Uterus (tissue), 2 donors: ENCODE measurements at regions not wholly inside any gene's neighbourhood (a gene's known extent, or its start where the extent isn't known, plus 50 kb on each side); places are given as distances from the start of the nearest gene placed in this dataset.

Experiments used
- POLR2A ChIP-seq, 2 donors: fragments of 450-650 bp; IDR thresholded peaks; one replicate each; pipeline ENCODE4 v1.6.1; 2016; ENCODE audit warnings: antibody characterized with exemption in 2 of 2, mild to moderate bottlenecking in 1 of 2, moderate library complexity in 1 of 2
- TF ChIP-seq, protein P1 (sequence below), 4 experiments: fragments of 200-600 bp in 2 of 4; fragments of 450-650 bp in 2 of 4; sonication (generic) in 2 of 4; IDR thresholded peaks; one replicate each; pipeline ENCODE4 v1.5.1; 2016 to 2019; ENCODE audit warnings: antibody characterized with exemption in 4 of 4, mild to moderate bottlenecking in 2 of 4, moderate library complexity in 1 of 4

DNA sequence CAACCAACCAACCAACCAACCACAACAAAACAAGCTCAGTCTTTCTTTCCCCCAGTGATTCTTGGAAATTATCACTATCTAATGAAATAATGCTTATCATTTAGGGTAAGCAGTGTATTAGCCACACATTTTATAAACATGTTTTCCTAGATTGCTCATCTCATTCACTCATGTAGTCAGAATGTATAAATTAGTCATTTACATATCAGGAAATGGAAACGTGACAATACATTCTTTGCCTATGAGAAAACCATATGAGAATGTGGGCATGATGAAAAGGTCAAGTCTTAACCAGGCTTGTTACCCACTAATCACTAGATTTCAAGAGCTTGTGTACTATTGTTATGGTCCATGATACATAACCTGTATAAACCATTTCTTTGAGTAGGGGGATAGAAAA lies 1583.4 kb upstream of the PIK3C3 start:
- TF ChIP-seq, protein P1, sequence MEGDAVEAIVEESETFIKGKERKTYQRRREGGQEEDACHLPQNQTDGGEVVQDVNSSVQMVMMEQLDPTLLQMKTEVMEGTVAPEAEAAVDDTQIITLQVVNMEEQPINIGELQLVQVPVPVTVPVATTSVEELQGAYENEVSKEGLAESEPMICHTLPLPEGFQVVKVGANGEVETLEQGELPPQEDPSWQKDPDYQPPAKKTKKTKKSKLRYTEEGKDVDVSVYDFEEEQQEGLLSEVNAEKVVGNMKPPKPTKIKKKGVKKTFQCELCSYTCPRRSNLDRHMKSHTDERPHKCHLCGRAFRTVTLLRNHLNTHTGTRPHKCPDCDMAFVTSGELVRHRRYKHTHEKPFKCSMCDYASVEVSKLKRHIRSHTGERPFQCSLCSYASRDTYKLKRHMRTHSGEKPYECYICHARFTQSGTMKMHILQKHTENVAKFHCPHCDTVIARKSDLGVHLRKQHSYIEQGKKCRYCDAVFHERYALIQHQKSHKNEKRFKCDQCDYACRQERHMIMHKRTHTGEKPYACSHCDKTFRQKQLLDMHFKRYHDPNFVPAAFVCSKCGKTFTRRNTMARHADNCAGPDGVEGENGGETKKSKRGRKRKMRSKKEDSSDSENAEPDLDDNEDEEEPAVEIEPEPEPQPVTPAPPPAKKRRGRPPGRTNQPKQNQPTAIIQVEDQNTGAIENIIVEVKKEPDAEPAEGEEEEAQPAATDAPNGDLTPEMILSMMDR (IDR thresholded peaks at IDR 0.05): no peak
- no peak for TF ChIP-seq POLR2A (IDR thresholded peaks at IDR 0.05)
